HG03558 (cell line): ENCODE measurements at regions not wholly inside any gene's neighbourhood (a gene's known extent, or its start where the extent isn't known, plus 50 kb on each side); places are given as distances from the start of the nearest gene placed in this dataset.
"Not testable (repeated sequence)": the region's sequence is repeated elsewhere in the genome, so short reads cannot be mapped to it uniquely, and the experiment has no call there.

Experiments used
- ATAC-seq: cut with Tn5 transposase; IDR thresholded peaks from one replicate; pipeline ENCODE4 v1.9.1; 2021; ENCODE audit warnings: moderate number of reproducible peaks; ENCODE audit not compliant: unreplicated experiment; ENCODE audit errors: extremely low read depth

GRCh38 chr10:53239873-53240272, 467.3 kb upstream of the MBL2 start:
- ATAC-seq, result no peak

GRCh38 chr10:53236941-53237340, 464.4 kb upstream of the MBL2 start:
- no peak for ATAC-seq

- ATAC-seq, result no peak
These were observed 461.2 kb upstream of the MBL2 start for GRCh38 chr10:53233749-53234148.

GRCh38 chr10:53230651-53231050, 458.1 kb upstream of the MBL2 start:
- ATAC-seq, result no peak

- ATAC-seq, result no peak
These were observed 451.3 kb upstream of the MBL2 start for GRCh38 chr10:53223851-53224250.

GRCh38 chr10:53222806-53223205, 450.2 kb upstream of the MBL2 start:
- no peak for ATAC-seq

GRCh38 chr10:53209944-53210611, 437.5 kb upstream of the MBL2 start:
- no peak for ATAC-seq

GRCh38 chr10:53183733-53184132, 411.1 kb upstream of the MBL2 start:
- ATAC-seq, result no peak

- no peak for ATAC-seq
These were observed 404.9 kb upstream of the MBL2 start for GRCh38 chr10:53177468-53177867.

- ATAC-seq, result no peak
These were observed 393.7 kb upstream of the MBL2 start for GRCh38 chr10:53166325-53166724.

GRCh38 chr10:53162856-53163255, 390.3 kb upstream of the MBL2 start:
- no peak for ATAC-seq

- ATAC-seq, result no peak
These were observed 388.6 kb upstream of the MBL2 start for GRCh38 chr10:53161231-53161630.

- not testable (repeated sequence) for ATAC-seq
These were observed 383.1 kb upstream of the MBL2 start for GRCh38 chr10:53155674-53156073.

GRCh38 chr10:53153831-53154230, 381.2 kb upstream of the MBL2 start:
- ATAC-seq, result no peak

GRCh38 chr10:53140506-53140905, 367.9 kb upstream of the MBL2 start:
- no peak for ATAC-seq

- no peak for ATAC-seq
These were observed 363.3 kb upstream of the MBL2 start for GRCh38 chr10:53135897-53136253.

GRCh38 chr10:53135213-53135896, 362.8 kb upstream of the MBL2 start:
- peak; percentile 71 for ATAC-seq

- no peak for ATAC-seq
These were observed 361.5 kb upstream of the MBL2 start for GRCh38 chr10:53134050-53134449.

GRCh38 chr10:53130337-53130736, 357.8 kb upstream of the MBL2 start:
- ATAC-seq, result no peak

GRCh38 chr10:53127686-53128085, 355.1 kb upstream of the MBL2 start:
- ATAC-seq, result no peak

- no peak for ATAC-seq
These were observed 350.7 kb upstream of the MBL2 start for GRCh38 chr10:53123311-53123710.

- ATAC-seq, result no peak
These were observed 349.7 kb upstream of the MBL2 start for GRCh38 chr10:53122281-53122680.
